Fibroblast of pulmonary artery (primary cell): ENCODE measurements at regions not wholly inside any gene's neighbourhood (a gene's known extent, or its start where the extent isn't known, plus 50 kb on each side); places are given as distances from the start of the nearest gene placed in this dataset.

ENCODE experiments used
- DNase-seq: peaks from one replicate; pipeline ENCODE4 v3.0.0-alpha.2; 2010; ENCODE audit warnings: low read depth
- H3K4me3 ChIP-seq: replicated peaks from 2 replicates; pipeline ENCODE4 v1.5.1; 2011; ENCODE audit warnings: low read depth, mild to moderate bottlenecking, control low read depth, low read length, moderate library complexity
- TF ChIP-seq, protein P1 (sequence below): IDR thresholded peaks from 2 replicates; pipeline ENCODE4 v1.5.1; 2011; ENCODE audit warnings: mild to moderate bottlenecking, control low read depth, low read length, inconsistent platforms; ENCODE audit errors: missing control alignments

DNA sequence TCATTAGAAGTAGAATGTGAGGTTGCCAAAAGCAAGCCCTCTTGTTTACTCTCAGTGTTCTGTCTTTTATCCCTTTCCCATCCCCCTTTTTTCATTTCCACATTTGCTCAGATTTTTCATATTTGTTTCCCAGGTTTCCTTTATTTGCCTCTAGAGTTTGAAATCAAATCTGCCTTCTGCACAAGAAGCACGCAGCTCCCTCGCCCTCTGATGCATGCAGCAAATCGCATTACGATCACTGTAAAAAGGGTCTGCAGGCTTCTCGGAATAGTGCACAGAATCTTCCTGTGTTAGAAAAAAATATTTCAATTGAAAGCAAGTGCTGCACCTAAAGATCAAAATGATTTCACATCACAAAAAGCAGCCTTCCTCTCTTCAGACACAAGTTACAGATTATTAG is 129.0 kb downstream of the GPAM start:
- TF ChIP-seq, protein P1, sequence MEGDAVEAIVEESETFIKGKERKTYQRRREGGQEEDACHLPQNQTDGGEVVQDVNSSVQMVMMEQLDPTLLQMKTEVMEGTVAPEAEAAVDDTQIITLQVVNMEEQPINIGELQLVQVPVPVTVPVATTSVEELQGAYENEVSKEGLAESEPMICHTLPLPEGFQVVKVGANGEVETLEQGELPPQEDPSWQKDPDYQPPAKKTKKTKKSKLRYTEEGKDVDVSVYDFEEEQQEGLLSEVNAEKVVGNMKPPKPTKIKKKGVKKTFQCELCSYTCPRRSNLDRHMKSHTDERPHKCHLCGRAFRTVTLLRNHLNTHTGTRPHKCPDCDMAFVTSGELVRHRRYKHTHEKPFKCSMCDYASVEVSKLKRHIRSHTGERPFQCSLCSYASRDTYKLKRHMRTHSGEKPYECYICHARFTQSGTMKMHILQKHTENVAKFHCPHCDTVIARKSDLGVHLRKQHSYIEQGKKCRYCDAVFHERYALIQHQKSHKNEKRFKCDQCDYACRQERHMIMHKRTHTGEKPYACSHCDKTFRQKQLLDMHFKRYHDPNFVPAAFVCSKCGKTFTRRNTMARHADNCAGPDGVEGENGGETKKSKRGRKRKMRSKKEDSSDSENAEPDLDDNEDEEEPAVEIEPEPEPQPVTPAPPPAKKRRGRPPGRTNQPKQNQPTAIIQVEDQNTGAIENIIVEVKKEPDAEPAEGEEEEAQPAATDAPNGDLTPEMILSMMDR, result no peak
- DNase-seq, result no peak
- H3K4me3 ChIP-seq, result no peak overlapping the region

DNA sequence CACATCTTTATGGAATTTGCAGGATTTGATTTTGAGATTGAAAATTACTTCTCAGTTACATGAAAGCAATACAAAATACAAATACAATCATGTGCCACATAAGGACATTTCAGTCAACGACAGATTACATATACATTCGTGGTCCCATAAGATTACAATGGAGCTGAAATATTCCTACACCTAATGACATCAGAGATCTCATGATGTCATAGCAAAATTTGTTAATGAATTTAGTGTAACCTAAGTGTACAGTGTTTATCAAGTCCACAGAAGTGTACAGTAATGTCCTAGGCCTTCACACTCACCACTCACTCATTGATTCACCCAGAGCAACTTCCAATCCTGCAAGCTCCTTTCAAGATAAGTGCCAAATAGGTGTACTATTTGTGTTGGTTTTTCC is 126.5 kb downstream of the GPAM start:
- TF ChIP-seq, protein P1, result no peak
- no peak for DNase-seq
- H3K4me3 ChIP-seq, result no peak overlapping the region

DNA sequence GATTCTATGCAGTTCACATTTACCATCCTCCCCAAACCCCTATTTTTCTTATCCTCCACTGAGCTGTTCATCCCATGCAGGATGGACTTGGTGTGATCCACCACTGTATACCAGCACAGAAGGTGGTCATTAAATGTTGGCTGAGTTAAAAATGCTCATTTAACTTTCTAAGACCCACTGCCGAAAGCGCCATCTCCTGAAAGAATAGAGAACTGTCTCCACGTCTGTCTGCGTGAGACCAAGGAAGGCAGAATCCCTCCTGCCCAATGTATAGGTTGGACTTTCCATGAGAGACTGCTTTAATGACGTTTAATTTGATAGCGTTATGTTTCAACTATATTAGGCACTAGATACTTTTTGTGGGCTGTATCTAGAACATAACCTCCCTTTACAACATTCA is 124.3 kb downstream of the GPAM start:
- TF ChIP-seq, protein P1, result no peak
- no peak for DNase-seq
- no peak overlapping the region for H3K4me3 ChIP-seq

DNA sequence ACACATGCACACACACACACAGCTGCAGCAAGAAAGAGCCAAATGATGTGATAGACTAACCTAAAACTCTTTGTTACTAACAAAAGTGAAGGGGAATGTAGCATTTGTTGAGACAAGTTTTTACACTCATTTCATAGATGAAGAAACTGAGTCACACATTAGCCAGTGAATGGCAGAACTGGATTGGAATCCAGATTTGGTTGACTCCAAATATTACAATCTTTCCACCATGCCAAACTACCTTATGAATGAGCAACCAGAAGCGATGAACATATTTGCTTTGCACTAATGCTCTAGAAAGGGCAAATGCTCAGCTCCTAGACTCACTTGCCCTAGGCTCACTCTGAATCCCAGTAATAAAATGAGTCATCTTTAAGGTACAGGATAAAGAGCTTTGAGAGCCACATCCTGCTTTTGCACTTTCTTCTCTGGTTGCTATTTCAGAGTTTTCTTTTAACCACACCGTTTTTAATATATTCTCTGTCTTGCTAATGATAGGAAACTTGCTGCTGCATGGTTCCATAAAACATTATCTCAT is 111.9 kb downstream of the GPAM start:
- H3K4me3 ChIP-seq, result no peak overlapping the region
- TF ChIP-seq, protein P1, result no peak
- no peak for DNase-seq

DNA sequence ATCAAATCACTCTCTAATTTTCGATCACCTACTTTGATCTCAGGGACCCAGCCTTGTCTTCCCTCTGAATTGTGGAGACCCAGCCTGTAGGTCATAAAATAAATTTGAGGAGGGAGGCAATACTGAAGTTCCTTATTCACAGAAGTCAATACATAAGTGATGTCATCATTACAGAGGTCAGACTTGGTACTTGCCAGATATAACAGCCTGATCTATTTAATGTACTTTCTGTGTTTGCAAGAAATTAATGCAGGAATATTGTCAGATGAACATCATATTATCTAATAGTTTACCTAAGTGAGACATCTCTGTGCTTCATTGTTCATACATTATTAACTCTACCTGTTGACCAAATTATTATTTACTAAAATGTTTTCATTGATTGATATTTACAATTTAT is 105.6 kb downstream of the GPAM start:
- DNase-seq, result no peak
- TF ChIP-seq, protein P1, result no peak
- no peak overlapping the region for H3K4me3 ChIP-seq

DNA sequence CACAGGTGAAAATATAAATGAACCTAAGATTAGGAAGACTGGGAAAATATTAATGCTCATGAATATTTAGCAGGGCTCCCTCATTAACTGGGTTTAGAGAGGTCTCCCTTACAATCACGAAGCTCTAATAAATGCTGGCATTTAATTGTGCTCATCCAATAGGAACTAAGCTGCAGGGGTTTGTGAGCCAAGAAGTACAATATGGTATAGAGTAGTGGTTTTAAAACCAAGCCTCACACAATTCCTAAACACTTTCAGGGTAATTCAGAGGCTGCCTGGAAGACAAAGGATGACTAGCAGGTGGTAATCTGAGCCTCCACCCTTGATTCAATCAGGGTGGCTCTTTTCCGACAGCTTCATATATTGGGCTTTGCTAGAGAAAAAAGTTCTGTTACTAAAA is 103.3 kb downstream of the GPAM start:
- no peak for DNase-seq

DNA sequence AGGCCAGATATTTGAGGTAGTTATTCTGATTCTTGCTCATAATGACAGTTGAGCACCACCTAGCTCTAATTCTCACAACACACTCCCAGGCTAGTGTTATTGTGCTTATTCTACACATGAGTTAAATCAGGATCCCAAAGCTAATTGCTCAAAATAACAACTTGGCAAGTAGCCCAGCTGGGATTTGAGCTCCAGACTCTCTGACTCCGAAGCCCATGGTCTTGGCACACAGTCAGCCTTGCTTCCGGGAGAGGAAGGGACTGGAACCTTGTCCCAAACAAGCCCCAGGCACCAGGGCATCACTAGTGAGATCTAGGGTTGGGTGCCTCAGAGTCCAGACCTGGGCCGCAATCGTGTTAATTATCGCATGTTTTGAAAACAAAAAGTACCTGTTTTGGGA is 101.4 kb downstream of the GPAM start:
- no peak for DNase-seq
- H3K4me3 ChIP-seq, result no peak overlapping the region
- TF ChIP-seq, protein P1, result no peak

More for the DNA sequence above, 103.3 kb downstream of the GPAM start:
- TF ChIP-seq, protein P1, result no peak
- no peak overlapping the region for H3K4me3 ChIP-seq
